Endodermal cell (in vitro differentiated cells): ENCODE measurements at regions not wholly inside any gene's neighbourhood (a gene's known extent, or its start where the extent isn't known, plus 50 kb on each side); places are given as distances from the start of the nearest gene placed in this dataset.

ENCODE experiments used
- DNase-seq: peaks from one replicate; pipeline ENCODE4 v3.0.0-alpha.2; 2017
- H3K27ac ChIP-seq: 2 replicates; pipeline ENCODE4 v1.5.1; 2013; ENCODE audit warnings: mild to moderate bottlenecking, low read depth, low read length, moderate library complexity
- H3K27me3 ChIP-seq: 2 replicates; pipeline ENCODE4 v1.6.1; 2013; ENCODE audit warnings: mild to moderate bottlenecking, low read length, moderate library complexity; ENCODE audit not compliant: insufficient read depth, control insufficient read depth, poor library complexity, severe bottlenecking
- H3K36me3 ChIP-seq: 2 replicates; pipeline ENCODE4 v1.7.0; 2013; ENCODE audit warnings: mild to moderate bottlenecking, low read length, moderate library complexity; ENCODE audit not compliant: control insufficient read depth, insufficient read depth
- H3K4me1 ChIP-seq: one replicate; pipeline ENCODE4 v1.7.0; 2013; ENCODE audit warnings: low read length; ENCODE audit not compliant: control insufficient read depth, insufficient read depth
- H3K4me3 ChIP-seq: 2 replicates; pipeline ENCODE4 v1.5.1; 2013; ENCODE audit warnings: mild to moderate bottlenecking, low read length, moderate library complexity
- H3K9ac ChIP-seq: 2 replicates; pipeline ENCODE4 v1.6.1; 2013; ENCODE audit warnings: mild to moderate bottlenecking, low read length, moderate library complexity; ENCODE audit not compliant: poor library complexity, severe bottlenecking; ENCODE audit errors: extremely low read depth
- H3K9me3 ChIP-seq: 2 replicates; pipeline ENCODE4 v1.6.1; 2013; ENCODE audit warnings: mild to moderate bottlenecking, low read length, moderate library complexity; ENCODE audit not compliant: control insufficient read depth
- H3K27ac Mint-ChIP-seq: 2 replicates; pipeline ENCODE4 v1.8.0; 2020; ENCODE audit warnings: mixed read lengths
- H3K27me3 Mint-ChIP-seq: 2 replicates; pipeline ENCODE4 v1.8.0; 2021; ENCODE audit warnings: mild to moderate bottlenecking, mixed read lengths; ENCODE audit not compliant: insufficient read depth
- H3K36me3 Mint-ChIP-seq: 2 replicates; pipeline ENCODE4 v1.8.0; 2020; ENCODE audit warnings: low read depth, mixed read lengths
- H3K4me1 Mint-ChIP-seq: 2 replicates; pipeline ENCODE4 v1.8.0; 2020; ENCODE audit warnings: mixed read lengths
- H3K4me3 Mint-ChIP-seq: 2 replicates; pipeline ENCODE4 v1.8.0; 2020; ENCODE audit warnings: mild to moderate bottlenecking, moderate library complexity, mixed read lengths
- H3K9me3 Mint-ChIP-seq: 2 replicates; pipeline ENCODE4 v1.8.0; 2020; ENCODE audit warnings: mild to moderate bottlenecking, mixed read lengths
- WGBS, 2 experiments: methylation state at CpG; one replicate each; pipeline versions ENCODE4 v1.1.5 to v1.1.7; 2013; ENCODE audit warnings: missing lambda C conversion rate in 2 of 2, mixed read lengths in 1 of 2; ENCODE audit not compliant: insufficient coverage in 1 of 2, insufficient read length in 1 of 2; 5-methylcytosine and 5-hydroxymethylcytosine counted together
- TF ChIP-seq, protein P1 (sequence below): fragments of 200-600 bp; sonication (generic); conservative IDR thresholded peaks from 2 replicates; pipeline ENCODE4 v1.5.0; 2021; ENCODE audit warnings: antibody characterized with exemption, mild to moderate bottlenecking

GRCh38 chr2:146931109-146931508 lies 913.7 kb upstream of the ACVR2A start:
- no peak overlapping the region for H3K27ac Mint-ChIP-seq
- H3K9me3 ChIP-seq = peaks cover 4% of the 10 kb centered on the region
- no peak overlapping the region for H3K9ac ChIP-seq
- no peaks in the 10 kb centered on the region for H3K36me3 Mint-ChIP-seq
- 92% methylated on average over 5 of the region's 5 CpGs; no CpG with 5 or more reads in 1 of the 2 experiments for WGBS, 2 experiments
- no peaks in the 10 kb centered on the region for H3K36me3 ChIP-seq
- no peaks in the 10 kb centered on the region for H3K27me3 Mint-ChIP-seq
- no peak overlapping the region for H3K4me3 ChIP-seq
- H3K27me3 ChIP-seq = no peaks in the 10 kb centered on the region
- DNase-seq = peak; percentile 45
- no peaks in the 10 kb centered on the region for H3K9me3 Mint-ChIP-seq
- no peak overlapping the region for H3K4me3 Mint-ChIP-seq
- H3K4me1 Mint-ChIP-seq = peaks cover 11% of the 10 kb centered on the region
- peaks cover 3% of the 10 kb centered on the region for H3K4me1 ChIP-seq
- no peak overlapping the region for H3K27ac ChIP-seq
- TF ChIP-seq, protein P1, sequence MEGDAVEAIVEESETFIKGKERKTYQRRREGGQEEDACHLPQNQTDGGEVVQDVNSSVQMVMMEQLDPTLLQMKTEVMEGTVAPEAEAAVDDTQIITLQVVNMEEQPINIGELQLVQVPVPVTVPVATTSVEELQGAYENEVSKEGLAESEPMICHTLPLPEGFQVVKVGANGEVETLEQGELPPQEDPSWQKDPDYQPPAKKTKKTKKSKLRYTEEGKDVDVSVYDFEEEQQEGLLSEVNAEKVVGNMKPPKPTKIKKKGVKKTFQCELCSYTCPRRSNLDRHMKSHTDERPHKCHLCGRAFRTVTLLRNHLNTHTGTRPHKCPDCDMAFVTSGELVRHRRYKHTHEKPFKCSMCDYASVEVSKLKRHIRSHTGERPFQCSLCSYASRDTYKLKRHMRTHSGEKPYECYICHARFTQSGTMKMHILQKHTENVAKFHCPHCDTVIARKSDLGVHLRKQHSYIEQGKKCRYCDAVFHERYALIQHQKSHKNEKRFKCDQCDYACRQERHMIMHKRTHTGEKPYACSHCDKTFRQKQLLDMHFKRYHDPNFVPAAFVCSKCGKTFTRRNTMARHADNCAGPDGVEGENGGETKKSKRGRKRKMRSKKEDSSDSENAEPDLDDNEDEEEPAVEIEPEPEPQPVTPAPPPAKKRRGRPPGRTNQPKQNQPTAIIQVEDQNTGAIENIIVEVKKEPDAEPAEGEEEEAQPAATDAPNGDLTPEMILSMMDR = peak; percentile 17

GRCh38 chr2:146927080-146927711 lies 917.6 kb upstream of the ACVR2A start:
- Histone ChIP-seq H3K36me3 (no peaks in the 10 kb centered on the region), H3K27me3 (no peaks in the 10 kb centered on the region), H3K4me3 (no peak overlapping the region), H3K9me3 (no peaks in the 10 kb centered on the region), H3K27ac (no peak overlapping the region), H3K4me1 (peaks cover 3% of the 10 kb centered on the region), H3K9ac (no peak overlapping the region)
- WGBS, 2 experiments = 36 to 39% methylated on average over 2 to 3 of the region's 3 CpGs
- Mint-ChIP-seq H3K9me3 (no peaks in the 10 kb centered on the region), H3K27me3 (peaks cover 2% of the 10 kb centered on the region), H3K4me3 (no peak overlapping the region), H3K4me1 (peaks cover 19% of the 10 kb centered on the region), H3K27ac (no peak overlapping the region), H3K36me3 (no peaks in the 10 kb centered on the region)
- TF ChIP-seq, protein P1 = peak; percentile 91
- peak; percentile 90 for DNase-seq

DNA sequence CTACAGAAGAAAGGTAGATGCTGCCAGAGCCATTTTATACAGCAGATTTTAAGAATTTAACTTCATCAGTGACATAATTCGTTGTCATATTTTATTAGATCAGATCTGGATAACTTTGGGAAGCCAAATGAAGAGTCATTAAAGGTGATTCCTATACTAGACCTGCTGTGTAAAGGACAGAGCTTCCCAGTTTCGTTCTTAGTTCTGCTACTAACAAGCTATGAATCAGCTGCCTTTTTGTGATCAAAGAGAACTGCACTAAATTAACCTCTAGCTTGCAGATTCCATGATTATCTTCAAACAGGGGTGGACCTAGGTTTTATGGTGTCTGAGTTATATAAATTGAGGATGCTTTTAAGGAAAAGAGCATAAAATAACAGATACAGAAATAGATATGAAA lies 926.5 kb upstream of the ACVR2A start:
- H3K9ac ChIP-seq = no peak overlapping the region
- H3K4me1 ChIP-seq = no peaks in the 10 kb centered on the region
- WGBS, 2 experiments = 95 to 100% methylated on average over 2 of the region's 2 CpGs
- no peak overlapping the region for H3K4me3 ChIP-seq
- peaks cover 2% of the 10 kb centered on the region for H3K4me1 Mint-ChIP-seq
- TF ChIP-seq, protein P1 = no peak
- no peak for DNase-seq
- H3K27ac Mint-ChIP-seq = no peak overlapping the region
- H3K27me3 ChIP-seq = peaks cover 70% of the 10 kb centered on the region
- no peaks in the 10 kb centered on the region for H3K36me3 Mint-ChIP-seq
- H3K36me3 ChIP-seq = no peaks in the 10 kb centered on the region
- H3K9me3 ChIP-seq = no peaks in the 10 kb centered on the region
- no peaks in the 10 kb centered on the region for H3K9me3 Mint-ChIP-seq
- H3K27me3 Mint-ChIP-seq = peaks cover 23% of the 10 kb centered on the region
- H3K27ac ChIP-seq = no peak overlapping the region
- H3K4me3 Mint-ChIP-seq = no peak overlapping the region
